ENCODE measurements at regions not wholly inside any gene's neighbourhood (a gene's known extent, or its start where the extent isn't known, plus 50 kb on each side); places are given as distances from the start of the nearest gene placed in this dataset.

GRCh38 chr3:171950373-171950772, 89.0 kb upstream of the FNDC3B start:
- no peak for TF ChIP-seq ZNF274 (IDR thresholded peaks at IDR 0.05; ENCODE audit: low read depth, low read length)
- TF ChIP-seq SUZ12 (IDR thresholded peaks at IDR 0.05; ENCODE audit: extremely low read depth, insufficient read depth, insufficient read length): no peak

Measured in NT2/D1 (cell line).